HG02623 (cell line): ENCODE measurements at regions not wholly inside any gene's neighbourhood (a gene's known extent, or its start where the extent isn't known, plus 50 kb on each side); places are given as distances from the start of the nearest gene placed in this dataset.

Source experiments
- ATAC-seq: cut with Tn5 transposase; IDR thresholded peaks from one replicate; pipeline ENCODE4 v1.9.1; 2021; ENCODE audit warnings: moderate library complexity; ENCODE audit not compliant: unreplicated experiment

GRCh38 chr6:8733879-8734278, 298.5 kb upstream of the SLC35B3 start:
- no peak for ATAC-seq

DNA sequence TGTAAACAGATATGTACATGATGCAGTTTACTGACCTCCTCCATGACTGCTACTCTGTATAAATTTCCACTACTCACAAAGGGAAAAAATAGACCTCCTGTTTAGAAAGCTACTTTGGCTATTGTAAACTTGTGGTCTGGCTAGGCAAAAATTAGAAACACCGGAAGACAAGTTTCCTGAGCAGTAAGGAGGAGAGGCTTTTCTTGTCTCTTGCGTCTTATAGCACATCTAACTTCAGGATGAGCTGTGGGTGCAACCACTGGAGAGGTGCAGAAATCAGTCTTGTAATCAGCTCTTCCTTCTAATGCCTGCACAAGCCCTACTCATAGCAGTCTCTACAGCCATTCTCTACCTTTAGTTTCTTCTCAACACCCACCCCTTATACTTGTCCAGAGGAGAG, 296.5 kb upstream of the SLC35B3 start:
- peak; percentile 39 for ATAC-seq

- no peak for ATAC-seq
Measured at GRCh38 chr6:8710668-8711431, 275.5 kb upstream of the SLC35B3 start.

DNA sequence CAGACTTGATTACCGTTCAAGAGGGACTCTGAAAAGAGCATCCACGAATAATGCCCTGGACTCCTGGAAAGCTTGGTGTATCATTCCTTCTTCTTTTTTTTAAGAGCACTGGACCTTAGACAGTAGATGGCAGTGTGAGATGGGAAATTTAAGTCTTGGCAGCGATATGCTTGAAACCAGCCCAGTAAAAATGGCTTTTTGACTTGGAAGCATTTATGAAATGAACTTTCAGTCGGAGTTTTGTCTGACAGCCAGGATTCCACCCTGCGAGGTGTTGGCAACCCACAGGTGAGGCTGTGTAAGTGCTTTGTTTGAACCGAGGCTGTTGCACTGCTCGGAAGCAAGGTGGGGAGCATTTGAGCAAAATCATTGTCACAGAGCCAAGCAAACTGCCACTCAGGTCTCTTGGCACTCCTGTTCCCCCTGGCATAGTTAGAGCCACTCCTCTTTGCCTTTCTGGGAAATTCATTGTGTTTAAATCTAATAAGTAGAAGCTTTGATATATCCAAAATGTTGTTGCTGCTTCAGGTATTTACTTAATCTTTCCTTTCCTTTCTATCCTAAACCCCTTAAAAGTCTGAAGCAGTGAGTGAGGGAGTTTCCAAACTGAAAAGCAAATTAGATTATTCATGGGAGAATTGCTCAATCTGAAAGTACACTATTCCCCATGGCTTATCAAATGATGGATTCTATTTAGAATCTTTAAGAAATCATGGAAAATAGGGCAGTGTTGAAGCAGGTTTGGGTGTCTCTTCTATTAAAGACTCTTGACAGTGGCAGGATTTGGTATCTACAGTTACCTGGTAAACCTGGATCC, 272.8 kb upstream of the SLC35B3 start:
- no peak for ATAC-seq

- no peak for ATAC-seq
Measured at GRCh38 chr6:8707369-8707768, 272.0 kb upstream of the SLC35B3 start.

GRCh38 chr6:8705435-8706020, 270.2 kb upstream of the SLC35B3 start:
- no peak for ATAC-seq

- ATAC-seq = no peak
Measured at GRCh38 chr6:8703059-8703458, 267.7 kb upstream of the SLC35B3 start.

DNA sequence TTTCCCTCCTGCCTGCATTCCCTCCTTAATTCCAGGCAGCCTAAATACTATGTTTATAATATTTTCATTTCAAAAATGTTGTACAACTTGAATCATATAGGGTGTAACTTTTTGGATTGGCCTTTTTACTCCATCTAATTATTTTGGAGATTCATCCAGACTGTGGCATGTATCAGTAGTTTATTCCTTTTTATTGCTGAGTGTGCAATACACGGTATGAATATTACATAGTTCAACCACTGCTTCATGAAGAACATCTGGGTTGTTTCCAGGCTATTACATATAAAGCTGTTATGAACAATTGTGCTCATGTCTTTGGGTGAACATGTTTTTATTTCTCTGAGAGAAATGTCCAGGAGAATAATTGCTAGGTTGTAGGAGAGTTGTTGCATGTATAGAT, 253.5 kb upstream of the SLC35B3 start:
- no peak for ATAC-seq

- ATAC-seq = no peak
Measured at GRCh38 chr6:8686077-8686476, 250.7 kb upstream of the SLC35B3 start.

GRCh38 chr6:8683204-8683603, 247.9 kb upstream of the SLC35B3 start:
- ATAC-seq = no peak

DNA sequence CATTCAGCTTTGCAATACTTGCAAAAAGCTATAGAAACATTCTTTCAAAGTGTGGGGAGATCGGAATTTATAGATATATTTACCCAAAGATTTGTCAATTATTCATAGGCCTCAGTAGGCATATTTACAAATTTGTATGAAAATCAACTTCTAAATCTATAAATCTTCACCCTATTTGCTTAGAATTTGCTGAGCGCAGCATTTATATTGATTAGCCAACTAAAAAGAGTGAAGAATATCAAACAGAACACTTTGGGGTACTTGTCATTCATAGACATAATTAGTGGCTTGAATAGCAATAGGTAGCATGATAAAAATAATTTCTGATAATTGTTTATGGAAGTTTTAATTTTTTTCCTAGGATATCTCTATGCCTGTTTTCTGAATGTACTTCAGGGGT, 244.5 kb upstream of the SLC35B3 start:
- no peak for ATAC-seq

- ATAC-seq = no peak
Measured at GRCh38 chr6:8678466-8678865, 243.1 kb upstream of the SLC35B3 start.

GRCh38 chr6:8674126-8674525, 238.8 kb upstream of the SLC35B3 start:
- ATAC-seq = no peak

DNA sequence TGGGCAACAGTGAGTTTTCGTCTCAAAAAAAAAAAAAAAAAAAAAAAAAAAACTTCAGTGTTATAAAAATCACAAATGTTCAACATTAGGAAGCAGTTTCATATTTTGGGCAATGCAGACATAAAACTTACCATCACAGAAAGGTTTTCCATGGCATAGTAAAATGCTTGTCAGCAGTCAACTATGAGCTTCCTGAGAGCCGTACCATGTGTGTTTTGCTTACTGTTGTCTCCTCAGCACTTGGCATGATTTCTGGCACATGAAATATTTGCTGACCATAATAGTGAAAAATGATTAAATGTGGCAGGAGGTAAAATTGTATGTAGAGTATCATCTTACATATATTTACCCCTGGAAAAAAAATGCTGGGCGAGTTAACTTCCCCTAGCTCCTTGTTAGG, 237.5 kb upstream of the SLC35B3 start:
- no peak for ATAC-seq

DNA sequence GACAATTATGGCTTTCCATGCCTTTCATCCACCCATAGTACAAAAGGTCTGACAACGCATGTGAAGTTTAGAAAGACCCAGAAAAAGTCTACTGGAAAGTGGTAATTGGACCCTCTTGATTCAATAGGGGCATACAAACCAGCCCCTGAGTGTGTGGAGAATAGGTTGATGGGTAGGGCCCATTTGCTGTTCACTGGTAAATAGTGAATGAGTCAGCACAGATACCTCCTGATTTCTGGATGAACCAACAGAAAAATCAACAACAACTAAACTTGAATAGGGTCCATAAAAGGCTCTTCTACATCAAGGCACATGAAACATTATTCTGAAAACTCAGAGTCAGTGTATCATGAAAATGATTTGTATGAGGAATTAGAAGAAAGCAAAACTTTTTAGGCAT, 235.4 kb upstream of the SLC35B3 start:
- ATAC-seq = no peak

DNA sequence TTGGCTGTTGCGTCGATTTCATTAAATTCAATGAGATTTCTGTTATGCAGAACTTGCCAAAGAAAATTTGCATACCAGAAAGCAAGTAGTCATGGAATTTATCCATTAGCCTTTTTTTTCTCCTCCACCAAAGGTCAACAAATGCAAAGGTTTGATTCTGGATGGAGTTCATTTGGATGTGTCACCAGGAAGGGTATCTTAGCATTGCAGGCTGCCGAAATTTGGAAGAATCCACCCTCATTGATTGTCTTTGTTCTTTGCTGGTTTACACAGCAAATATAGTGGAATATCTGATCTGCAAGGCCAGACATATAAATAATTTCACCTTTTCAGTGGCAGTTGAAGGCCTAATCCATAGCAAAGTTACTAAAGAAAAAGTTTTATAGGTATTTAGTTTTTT, 229.4 kb upstream of the SLC35B3 start:
- ATAC-seq = no peak

DNA sequence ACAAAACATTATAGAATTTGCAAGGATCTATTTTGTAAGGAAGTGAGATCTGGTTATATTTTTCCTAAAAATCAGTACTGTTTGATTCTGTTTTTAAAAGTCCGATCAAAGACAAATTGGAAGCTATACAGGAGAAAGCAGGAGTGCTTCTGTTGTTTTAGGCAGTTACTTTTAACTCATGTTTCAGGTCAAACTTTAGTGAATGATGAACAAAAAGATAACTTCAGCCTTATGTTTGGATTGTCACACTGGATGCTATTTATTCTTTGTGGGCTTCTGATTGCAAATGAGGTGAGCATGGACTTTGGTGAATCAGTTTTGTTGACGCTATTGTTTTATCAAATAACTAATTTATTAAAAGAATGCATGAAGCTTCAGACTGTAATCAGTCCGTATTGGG, 228.7 kb upstream of the SLC35B3 start:
- no peak for ATAC-seq

- no peak for ATAC-seq
Measured at GRCh38 chr6:8659404-8660189, 224.3 kb upstream of the SLC35B3 start.

DNA sequence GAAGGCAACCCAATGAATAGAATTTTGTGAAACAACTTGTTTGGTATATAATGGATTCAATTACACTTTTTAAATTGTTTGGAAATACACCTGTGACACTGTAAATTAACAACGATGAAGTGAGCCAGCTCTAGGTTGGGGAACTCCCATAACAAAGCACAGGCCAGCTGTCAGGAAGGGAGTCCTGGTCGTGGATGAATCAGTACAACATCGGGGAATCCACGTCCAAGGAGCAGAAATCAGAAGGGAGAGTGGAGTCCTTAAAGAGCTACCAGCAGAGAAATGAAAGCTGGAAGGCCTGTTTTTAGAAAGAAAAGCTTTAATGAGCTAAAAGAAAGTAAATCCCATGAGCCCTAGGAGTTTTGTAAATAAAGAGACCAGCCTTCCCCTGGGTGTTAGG, 223.1 kb upstream of the SLC35B3 start:
- ATAC-seq = no peak

GRCh38 chr6:8657522-8657921, 222.2 kb upstream of the SLC35B3 start:
- ATAC-seq = no peak
